Right atrium auricular region (tissue), 2 donors: ENCODE measurements at regions not wholly inside any gene's neighbourhood (a gene's known extent, or its start where the extent isn't known, plus 50 kb on each side); places are given as distances from the start of the nearest gene placed in this dataset.

ENCODE experiments used
- DNase-seq: peaks from one replicate; pipeline ENCODE4 v3.0.0-alpha.2; 2019; ENCODE audit warnings: low spot score
- H3K27ac ChIP-seq, 2 donors: fragments of 200-600 bp; sonication (generic); 1 replicate in 1 of 2; 2 replicates in 1 of 2; pipeline ENCODE4 v1.5.1; 2016 to 2019
- H3K27me3 ChIP-seq, 2 donors: fragments of 200-600 bp; sonication (generic); one replicate each; pipeline versions ENCODE4 v1.5.1 to v1.6.0; 2017 to 2019
- H3K36me3 ChIP-seq: fragments of 200-600 bp; sonication (generic); one replicate; pipeline ENCODE4 v1.5.1; 2016
- H3K4me1 ChIP-seq, 2 donors: fragments of 200-600 bp; sonication (generic); one replicate each; pipeline versions ENCODE4 v1.5.1 to v1.6.0; 2017 to 2019
- H3K4me3 ChIP-seq, 2 donors: fragments of 200-600 bp; sonication (generic); 1 replicate in 1 of 2; 2 replicates in 1 of 2; pipeline ENCODE4 v1.5.1; 2017 to 2019; ENCODE audit warnings: mild to moderate bottlenecking in 1 of 2, moderate library complexity in 1 of 2
- H3K9me3 ChIP-seq, 2 donors: fragments of 200-600 bp; sonication (generic); one replicate each; pipeline ENCODE4 v1.5.1; 2019
- CTCF ChIP-seq, 2 donors: fragments of 200-600 bp; sonication (generic); IDR thresholded peaks; one replicate each; pipeline ENCODE4 v1.5.1; 2019; ENCODE audit warnings: antibody characterized with exemption in 2 of 2

DNA sequence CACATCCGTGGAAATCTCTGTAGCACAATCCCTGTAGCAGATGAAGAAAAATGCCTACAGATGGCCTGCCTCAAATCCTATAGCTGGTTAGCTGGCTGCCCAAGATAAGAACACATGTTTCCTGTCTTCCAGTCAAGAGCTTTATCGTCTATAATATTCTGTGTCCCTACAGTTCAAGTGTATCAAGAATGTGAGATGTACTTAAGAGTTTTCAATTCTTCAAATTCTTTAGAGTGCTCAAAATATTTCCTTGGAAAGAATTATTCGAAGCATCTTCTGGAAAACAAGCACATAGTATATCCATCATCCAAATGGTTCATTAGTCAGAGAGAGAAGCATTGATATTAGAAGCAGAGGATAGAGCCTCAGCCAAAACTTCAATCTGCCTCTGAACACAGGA is 239.8 kb downstream of the COG6 start:
- H3K9me3 ChIP-seq, result no peaks in the 10 kb centered on the region
- no peaks in the 10 kb centered on the region for H3K4me1 ChIP-seq
- DNase-seq, result no peak
- H3K27me3 ChIP-seq, result no peaks in the 10 kb centered on the region
- no peaks in the 10 kb centered on the region for H3K36me3 ChIP-seq
- no peak overlapping the region for H3K4me3 ChIP-seq
- no peak overlapping the region for H3K27ac ChIP-seq
- no peak for TF ChIP-seq CTCF (IDR thresholded peaks at IDR 0.05)

DNA sequence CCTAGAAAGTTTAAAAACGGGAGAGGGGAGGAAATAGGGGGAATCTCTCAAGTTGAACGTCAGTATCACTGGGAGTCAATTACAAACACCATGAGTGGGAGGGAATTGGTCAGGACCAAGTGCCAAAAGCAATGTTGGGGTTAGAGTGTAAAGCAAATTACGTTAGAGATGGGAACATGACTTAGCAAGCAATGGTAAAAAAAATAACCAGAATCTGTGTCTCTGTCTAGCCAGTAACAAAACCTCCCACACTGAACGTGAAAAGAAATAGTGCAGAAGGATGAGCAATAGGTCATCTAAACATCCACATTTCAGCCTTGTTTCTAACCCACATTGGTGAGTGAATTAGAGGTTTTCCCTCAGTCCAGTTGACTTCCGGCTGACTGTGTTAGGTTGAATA is 242.2 kb downstream of the COG6 start:
- H3K27me3 ChIP-seq, result no peaks in the 10 kb centered on the region
- no peak for DNase-seq
- no peak for TF ChIP-seq CTCF (IDR thresholded peaks at IDR 0.05)

GRCh38 chr13:39900106-39900750 is 244.8 kb downstream of the COG6 start:
- H3K27ac ChIP-seq, result no peak overlapping the region
- no peak overlapping the region for H3K4me3 ChIP-seq
- no peaks in the 10 kb centered on the region for H3K9me3 ChIP-seq
- DNase-seq, result no peak
- H3K27me3 ChIP-seq, result no peaks in the 10 kb centered on the region
- H3K36me3 ChIP-seq, result no peaks in the 10 kb centered on the region
- no peak for TF ChIP-seq CTCF (IDR thresholded peaks at IDR 0.05)
- no peaks in the 10 kb centered on the region for H3K4me1 ChIP-seq

More for the DNA sequence above, 242.2 kb downstream of the COG6 start:
- Histone ChIP-seq H3K36me3 (no peaks in the 10 kb centered on the region), H3K4me3 (no peak overlapping the region), H3K9me3 (no peaks in the 10 kb centered on the region), H3K4me1 (no peaks in the 10 kb centered on the region), H3K27ac (no peak overlapping the region)

DNA sequence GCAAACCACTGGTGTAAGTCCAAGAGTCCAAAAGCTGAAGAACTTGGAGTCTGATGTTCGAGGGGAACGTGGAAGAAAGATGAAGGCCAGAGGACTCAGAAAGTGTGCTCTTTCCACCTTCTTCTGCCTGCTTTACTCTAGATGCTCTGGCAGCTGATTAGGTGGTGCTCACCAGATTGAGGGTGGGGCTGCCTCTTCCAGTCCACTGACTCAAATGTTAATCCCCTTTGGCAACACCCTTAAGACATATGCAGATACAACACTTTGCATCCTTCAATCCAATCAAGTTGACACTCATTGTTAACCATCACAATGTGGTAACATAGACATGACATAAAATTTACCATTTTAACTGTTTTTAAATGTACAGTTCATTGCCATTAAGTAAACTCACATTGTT is 249.5 kb downstream of the COG6 start:
- TF ChIP-seq CTCF (IDR thresholded peaks at IDR 0.05), result no peak
- no peaks in the 10 kb centered on the region for H3K27me3 ChIP-seq
- H3K4me3 ChIP-seq, result no peak overlapping the region
- no peaks in the 10 kb centered on the region for H3K9me3 ChIP-seq
- H3K4me1 ChIP-seq, result peaks cover 0 to 3% of the 10 kb centered on the region in 2 donors
- DNase-seq, result no peak
- H3K27ac ChIP-seq, result no peak overlapping the region
- no peaks in the 10 kb centered on the region for H3K36me3 ChIP-seq

DNA sequence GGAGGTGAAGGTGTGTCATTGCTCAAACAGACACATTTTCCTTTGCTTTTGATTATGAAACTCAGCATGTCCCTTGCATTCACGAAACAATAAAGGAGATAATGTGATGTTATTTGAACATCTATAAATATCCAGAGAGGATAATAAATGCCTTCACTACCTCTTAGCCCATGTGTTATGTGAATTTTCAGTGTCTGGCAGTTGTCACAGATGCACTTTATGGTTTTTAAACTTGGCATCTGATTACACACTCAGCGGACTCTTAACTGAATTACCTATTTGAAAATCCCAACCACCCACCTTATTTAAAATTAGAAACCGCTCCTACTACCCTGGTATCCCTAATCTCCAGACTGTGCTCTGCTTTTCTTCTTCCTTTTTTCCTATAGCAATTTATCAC is 254.2 kb downstream of the COG6 start:
- no peak overlapping the region for H3K4me3 ChIP-seq
- TF ChIP-seq CTCF (IDR thresholded peaks at IDR 0.05), result no peak
- H3K27me3 ChIP-seq, result no peaks in the 10 kb centered on the region
- no peak for DNase-seq
- H3K4me1 ChIP-seq, result peaks cover 0 to 12% of the 10 kb centered on the region in 2 donors
- H3K9me3 ChIP-seq, result no peaks in the 10 kb centered on the region
- H3K27ac ChIP-seq, result no peak overlapping the region
- H3K36me3 ChIP-seq, result no peaks in the 10 kb centered on the region

DNA sequence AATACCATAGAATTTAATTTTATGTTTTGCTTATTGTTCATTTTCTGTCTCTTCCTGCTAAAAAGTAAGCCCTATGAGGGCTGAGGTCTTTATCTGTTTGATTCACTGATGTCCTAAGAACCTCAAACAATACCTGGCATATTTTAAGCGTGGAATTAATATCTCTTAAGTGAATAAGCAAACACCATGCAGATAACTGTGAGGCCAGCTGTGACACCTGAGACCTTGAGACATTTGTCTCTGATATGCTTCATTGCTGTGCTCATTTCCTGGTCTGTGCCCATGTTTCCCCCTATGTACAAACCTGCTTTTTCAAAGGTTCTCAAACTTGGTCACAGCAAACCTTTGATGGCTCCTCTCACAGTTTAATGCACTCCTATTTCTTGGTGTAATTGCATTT is 254.6 kb downstream of the COG6 start:
- Histone ChIP-seq H3K4me1 (peaks cover 0 to 14% of the 10 kb centered on the region in 2 donors), H3K27ac (no peak overlapping the region), H3K9me3 (no peaks in the 10 kb centered on the region), H3K36me3 (no peaks in the 10 kb centered on the region), H3K4me3 (no peak overlapping the region), H3K27me3 (no peaks in the 10 kb centered on the region)
- no peak for TF ChIP-seq CTCF (IDR thresholded peaks at IDR 0.05)
- DNase-seq, result no peak
